ENCODE measurements at regions not wholly inside any gene's neighbourhood (a gene's known extent, or its start where the extent isn't known, plus 50 kb on each side); places are given as distances from the start of the nearest gene placed in this dataset.

DNA sequence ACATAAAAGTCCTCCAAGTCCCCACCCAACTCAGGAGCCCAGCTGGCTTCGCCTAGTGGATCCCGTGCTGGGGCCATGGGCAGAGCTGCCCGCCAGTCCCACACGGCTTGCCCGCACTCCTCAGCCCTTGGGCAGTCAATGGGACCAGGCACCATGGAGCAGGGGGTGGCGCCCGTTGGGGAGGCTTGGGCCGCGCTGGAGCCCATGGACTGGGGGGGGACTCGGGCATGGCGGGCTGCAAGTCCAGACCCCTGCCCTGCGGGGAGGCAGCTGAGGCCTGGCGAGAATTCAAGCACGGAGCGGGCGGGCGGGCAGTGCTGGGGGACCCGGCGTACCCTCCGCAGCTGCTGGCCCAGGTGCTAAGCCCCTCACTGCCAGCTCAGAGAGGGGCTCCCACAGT, 249.8 kb upstream of the PLD5 start:
- TF ChIP-seq, protein P1, sequence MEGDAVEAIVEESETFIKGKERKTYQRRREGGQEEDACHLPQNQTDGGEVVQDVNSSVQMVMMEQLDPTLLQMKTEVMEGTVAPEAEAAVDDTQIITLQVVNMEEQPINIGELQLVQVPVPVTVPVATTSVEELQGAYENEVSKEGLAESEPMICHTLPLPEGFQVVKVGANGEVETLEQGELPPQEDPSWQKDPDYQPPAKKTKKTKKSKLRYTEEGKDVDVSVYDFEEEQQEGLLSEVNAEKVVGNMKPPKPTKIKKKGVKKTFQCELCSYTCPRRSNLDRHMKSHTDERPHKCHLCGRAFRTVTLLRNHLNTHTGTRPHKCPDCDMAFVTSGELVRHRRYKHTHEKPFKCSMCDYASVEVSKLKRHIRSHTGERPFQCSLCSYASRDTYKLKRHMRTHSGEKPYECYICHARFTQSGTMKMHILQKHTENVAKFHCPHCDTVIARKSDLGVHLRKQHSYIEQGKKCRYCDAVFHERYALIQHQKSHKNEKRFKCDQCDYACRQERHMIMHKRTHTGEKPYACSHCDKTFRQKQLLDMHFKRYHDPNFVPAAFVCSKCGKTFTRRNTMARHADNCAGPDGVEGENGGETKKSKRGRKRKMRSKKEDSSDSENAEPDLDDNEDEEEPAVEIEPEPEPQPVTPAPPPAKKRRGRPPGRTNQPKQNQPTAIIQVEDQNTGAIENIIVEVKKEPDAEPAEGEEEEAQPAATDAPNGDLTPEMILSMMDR (IDR thresholded peaks at IDR 0.05 in 8 of 11, conservative IDR thresholded peaks at IDR 0.05 in 3 of 11), result no peak
- TF ChIP-seq POLR2A (IDR thresholded peaks at IDR 0.05), result no peak

Measured in spleen (tissue), 7 donors.